ENCODE measurements at regions not wholly inside any gene's neighbourhood (a gene's known extent, or its start where the extent isn't known, plus 50 kb on each side); places are given as distances from the start of the nearest gene placed in this dataset.

DNA sequence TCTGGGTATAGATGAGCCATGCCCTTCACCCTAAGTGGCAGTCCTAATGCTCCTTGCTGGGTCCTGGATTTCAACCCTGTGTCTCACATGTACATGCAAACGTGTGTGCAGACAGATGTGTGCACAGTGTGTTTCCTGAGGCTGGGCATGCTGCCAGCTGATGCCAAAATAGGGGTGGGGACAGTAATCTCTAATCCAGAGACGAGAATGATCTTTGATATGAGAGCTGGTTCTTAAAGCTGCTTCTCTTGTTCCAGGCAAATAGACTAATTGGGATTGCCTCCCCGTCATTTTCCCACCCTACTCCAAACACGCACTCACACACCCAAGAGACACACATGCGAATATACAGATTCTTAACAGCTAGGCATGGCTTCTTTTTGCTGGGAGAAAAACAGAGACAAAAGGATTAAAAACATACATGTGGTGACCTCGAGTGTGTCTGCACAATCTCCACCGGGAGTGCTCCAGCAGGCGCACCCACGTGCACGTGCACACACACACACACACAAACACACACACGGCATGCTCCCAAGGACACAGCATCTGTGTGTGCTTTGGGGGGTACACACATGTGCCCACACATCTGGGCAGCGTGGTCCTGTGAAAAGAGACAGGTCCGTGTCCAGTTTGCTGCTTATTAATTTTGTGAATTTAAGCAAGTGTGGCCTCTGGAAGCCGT lies 102.1 kb upstream of the ZBTB40 start (continued):
- TF ChIP-seq, protein P1, sequence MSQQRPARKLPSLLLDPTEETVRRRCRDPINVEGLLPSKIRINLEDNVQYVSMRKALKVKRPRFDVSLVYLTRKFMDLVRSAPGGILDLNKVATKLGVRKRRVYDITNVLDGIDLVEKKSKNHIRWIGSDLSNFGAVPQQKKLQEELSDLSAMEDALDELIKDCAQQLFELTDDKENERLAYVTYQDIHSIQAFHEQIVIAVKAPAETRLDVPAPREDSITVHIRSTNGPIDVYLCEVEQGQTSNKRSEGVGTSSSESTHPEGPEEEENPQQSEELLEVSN (IDR thresholded peaks at IDR 0.05) = no peak
- TF ChIP-seq TAF1 (IDR thresholded peaks at IDR 0.05; ENCODE audit: low read depth, low read length) (no peak), RNF2 (IDR thresholded peaks at IDR 0.05; ENCODE audit: borderline replicate concordance, low read depth, low read length, missing control alignments, poor library complexity, severe bottlenecking) (no peak), JUND (IDR thresholded peaks at IDR 0.05; ENCODE audit: low read length) (no peak), SIN3A (conservative IDR thresholded peaks at IDR 0.05 in 1 of 2, IDR thresholded peaks at IDR 0.05 in 1 of 2; ENCODE audit: low read depth in 1 of 2, low read length in 2 of 2) (no peak)

All from H1 (cell line).